ENCODE measurements at regions not wholly inside any gene's neighbourhood (a gene's known extent, or its start where the extent isn't known, plus 50 kb on each side); places are given as distances from the start of the nearest gene placed in this dataset.

DNA sequence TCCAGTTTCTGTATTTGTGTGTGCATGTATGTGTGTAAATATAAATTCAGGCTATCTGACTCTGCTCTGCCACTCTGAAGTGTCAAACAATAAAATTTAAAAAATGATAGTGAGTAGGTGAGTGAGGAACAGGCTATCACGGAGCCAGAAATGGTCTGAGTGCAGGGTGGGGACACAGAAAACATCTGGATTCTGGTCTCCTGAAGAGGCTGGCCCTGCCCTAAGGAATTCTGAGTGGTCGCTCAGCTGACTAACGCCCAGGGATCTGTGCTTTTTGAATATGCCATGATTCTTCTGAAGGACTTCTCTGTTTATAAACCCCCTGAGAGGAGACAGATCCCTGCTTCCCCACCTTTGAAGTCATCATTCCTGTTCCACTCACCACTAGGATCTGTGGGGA, 353.9 kb upstream of the GYPC start:
- Histone ChIP-seq H3K9ac (ENCODE audit: low read length in 3 of 3) (no peak overlapping the region), H3K9me3 (ENCODE audit: control insufficient read depth in 2 of 3, insufficient read depth in 1 of 3, low read length in 3 of 3) (no peaks in the 10 kb centered on the region), H3K4me3 (ENCODE audit: low read length in 3 of 3) (no peak overlapping the region), H3K27me3 (ENCODE audit: control insufficient read depth, insufficient read depth, low read length) (no peaks in the 10 kb centered on the region), H3K4me1 (ENCODE audit: control insufficient read depth in 2 of 3, insufficient read depth in 2 of 3, low read depth in 1 of 3, low read length in 3 of 3) (no peaks in the 10 kb centered on the region), H3K36me3 (ENCODE audit: control insufficient read depth in 2 of 3, insufficient read depth in 3 of 3, low read length in 3 of 3) (no peaks in the 10 kb centered on the region), H3K27ac (ENCODE audit: low read depth in 2 of 2, low read length in 2 of 2) (no peak overlapping the region)
- no peak for FAIRE-seq
- TF ChIP-seq, protein P1, sequence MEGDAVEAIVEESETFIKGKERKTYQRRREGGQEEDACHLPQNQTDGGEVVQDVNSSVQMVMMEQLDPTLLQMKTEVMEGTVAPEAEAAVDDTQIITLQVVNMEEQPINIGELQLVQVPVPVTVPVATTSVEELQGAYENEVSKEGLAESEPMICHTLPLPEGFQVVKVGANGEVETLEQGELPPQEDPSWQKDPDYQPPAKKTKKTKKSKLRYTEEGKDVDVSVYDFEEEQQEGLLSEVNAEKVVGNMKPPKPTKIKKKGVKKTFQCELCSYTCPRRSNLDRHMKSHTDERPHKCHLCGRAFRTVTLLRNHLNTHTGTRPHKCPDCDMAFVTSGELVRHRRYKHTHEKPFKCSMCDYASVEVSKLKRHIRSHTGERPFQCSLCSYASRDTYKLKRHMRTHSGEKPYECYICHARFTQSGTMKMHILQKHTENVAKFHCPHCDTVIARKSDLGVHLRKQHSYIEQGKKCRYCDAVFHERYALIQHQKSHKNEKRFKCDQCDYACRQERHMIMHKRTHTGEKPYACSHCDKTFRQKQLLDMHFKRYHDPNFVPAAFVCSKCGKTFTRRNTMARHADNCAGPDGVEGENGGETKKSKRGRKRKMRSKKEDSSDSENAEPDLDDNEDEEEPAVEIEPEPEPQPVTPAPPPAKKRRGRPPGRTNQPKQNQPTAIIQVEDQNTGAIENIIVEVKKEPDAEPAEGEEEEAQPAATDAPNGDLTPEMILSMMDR (IDR thresholded peaks at IDR 0.05; ENCODE audit: borderline replicate concordance, extremely low read depth, insufficient read depth): no peak
- DNase-seq: no peak
- intact Hi-C loops (cut with DNase I): no loop called here

DNA sequence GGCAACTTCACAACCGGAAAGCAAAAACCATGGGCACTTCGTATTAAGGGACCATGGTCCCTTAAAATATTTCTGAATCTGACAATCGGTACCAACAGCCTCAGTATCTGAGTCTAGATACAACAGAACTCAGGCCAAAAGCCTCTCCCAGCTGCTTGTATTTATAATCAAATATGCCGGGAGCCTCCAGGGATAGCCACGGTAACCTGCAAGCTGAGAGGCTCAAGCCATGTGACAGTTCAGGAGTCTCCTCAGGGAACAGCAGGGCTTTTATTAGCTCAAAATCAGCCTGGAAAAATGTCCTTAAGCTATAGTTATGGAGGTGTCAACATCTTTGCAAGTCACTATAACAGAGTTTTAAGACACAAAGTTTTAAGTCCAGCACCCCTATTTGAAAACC, 352.8 kb upstream of the GYPC start:
- Histone ChIP-seq H3K9me3 (ENCODE audit: control insufficient read depth in 2 of 3, insufficient read depth in 1 of 3, low read length in 3 of 3) (no peaks in the 10 kb centered on the region), H3K27ac (ENCODE audit: low read depth in 2 of 2, low read length in 2 of 2) (no peak overlapping the region), H3K4me1 (ENCODE audit: control insufficient read depth in 2 of 3, insufficient read depth in 2 of 3, low read depth in 1 of 3, low read length in 3 of 3) (no peaks in the 10 kb centered on the region), H3K4me3 (ENCODE audit: low read length in 3 of 3) (no peak overlapping the region), H3K9ac (ENCODE audit: low read length in 3 of 3) (no peak overlapping the region), H3K36me3 (ENCODE audit: control insufficient read depth in 2 of 3, insufficient read depth in 3 of 3, low read length in 3 of 3) (no peaks in the 10 kb centered on the region), H3K27me3 (ENCODE audit: control insufficient read depth, insufficient read depth, low read length) (no peaks in the 10 kb centered on the region)
- TF ChIP-seq, protein P1 (IDR thresholded peaks at IDR 0.05; ENCODE audit: borderline replicate concordance, extremely low read depth, insufficient read depth): no peak
- FAIRE-seq (no peak), DNase-seq (no peak)
- intact Hi-C loops (cut with DNase I): no loop called here

DNA sequence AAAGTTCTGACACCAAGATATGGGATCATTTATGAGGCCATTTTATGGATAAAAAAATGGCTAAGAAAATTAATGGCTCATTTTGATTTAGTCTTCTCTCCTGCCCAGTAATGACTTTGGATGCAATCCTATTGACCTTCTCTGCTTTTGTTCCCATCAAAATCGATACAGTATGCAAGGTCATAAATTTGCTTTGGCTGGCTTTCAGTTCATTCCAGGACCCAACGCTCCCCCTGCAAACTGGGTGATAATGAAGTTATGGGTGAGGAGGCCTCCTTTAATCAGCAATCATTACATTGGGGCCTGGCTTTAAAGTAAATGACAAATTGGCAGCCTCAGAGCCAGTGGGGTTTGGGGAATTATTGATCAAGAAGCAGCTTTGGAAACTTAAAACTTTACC, 351.8 kb upstream of the GYPC start:
- no peak for FAIRE-seq

DNA sequence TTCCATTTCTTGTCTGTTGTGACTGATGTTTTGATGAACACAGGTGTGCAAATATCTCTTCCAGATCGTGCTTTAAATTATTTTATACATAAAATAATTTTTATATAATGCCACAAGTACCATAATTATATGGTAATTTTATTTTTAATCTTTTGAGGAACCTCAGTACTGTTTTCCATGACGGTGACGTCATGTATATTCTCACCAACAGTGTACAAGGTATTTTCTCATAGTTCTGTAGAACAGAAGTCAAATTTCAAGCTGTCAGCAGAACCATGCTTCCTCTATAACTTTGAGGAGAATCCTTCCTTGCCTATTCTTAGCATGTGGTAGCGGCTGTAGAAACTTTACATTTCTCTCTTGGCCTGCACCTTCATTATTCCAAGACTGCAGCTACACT, 349.4 kb upstream of the GYPC start:
- Histone ChIP-seq H3K27me3 (ENCODE audit: control insufficient read depth, insufficient read depth, low read length) (no peaks in the 10 kb centered on the region), H3K4me3 (ENCODE audit: low read length in 3 of 3) (no peak overlapping the region), H3K27ac (ENCODE audit: low read depth in 2 of 2, low read length in 2 of 2) (no peak overlapping the region), H3K4me1 (ENCODE audit: control insufficient read depth in 2 of 3, insufficient read depth in 2 of 3, low read depth in 1 of 3, low read length in 3 of 3) (no peaks in the 10 kb centered on the region), H3K36me3 (ENCODE audit: control insufficient read depth in 2 of 3, insufficient read depth in 3 of 3, low read length in 3 of 3) (no peaks in the 10 kb centered on the region), H3K9me3 (ENCODE audit: control insufficient read depth in 2 of 3, insufficient read depth in 1 of 3, low read length in 3 of 3) (no peaks in the 10 kb centered on the region), H3K9ac (ENCODE audit: low read length in 3 of 3) (no peak overlapping the region)
- DNase-seq: no peak
- TF ChIP-seq, protein P1 (IDR thresholded peaks at IDR 0.05; ENCODE audit: borderline replicate concordance, extremely low read depth, insufficient read depth): no peak
- no peak for FAIRE-seq
- intact Hi-C loops (cut with DNase I): no loop called here

More for the DNA sequence above, 351.8 kb upstream of the GYPC start:
- Histone ChIP-seq H3K4me3 (ENCODE audit: low read length in 3 of 3) (no peak overlapping the region), H3K27me3 (ENCODE audit: control insufficient read depth, insufficient read depth, low read length) (no peaks in the 10 kb centered on the region), H3K9ac (ENCODE audit: low read length in 3 of 3) (no peak overlapping the region), H3K9me3 (ENCODE audit: control insufficient read depth in 2 of 3, insufficient read depth in 1 of 3, low read length in 3 of 3) (no peaks in the 10 kb centered on the region), H3K27ac (ENCODE audit: low read depth in 2 of 2, low read length in 2 of 2) (no peak overlapping the region), H3K4me1 (ENCODE audit: control insufficient read depth in 2 of 3, insufficient read depth in 2 of 3, low read depth in 1 of 3, low read length in 3 of 3) (no peaks in the 10 kb centered on the region), H3K36me3 (ENCODE audit: control insufficient read depth in 2 of 3, insufficient read depth in 3 of 3, low read length in 3 of 3) (no peaks in the 10 kb centered on the region)
- intact Hi-C loops (cut with DNase I): no loop called here
- TF ChIP-seq, protein P1 (IDR thresholded peaks at IDR 0.05; ENCODE audit: borderline replicate concordance, extremely low read depth, insufficient read depth): no peak
- no peak for DNase-seq
